PC-3 (cell line): ENCODE measurements at regions not wholly inside any gene's neighbourhood (a gene's known extent, or its start where the extent isn't known, plus 50 kb on each side); places are given as distances from the start of the nearest gene placed in this dataset.
A peak's percentile ranks its signal among the peaks of the same experiment; 100 is the strongest.

Experiments
- ATAC-seq: fragments of 200-7000 bp; cut with Tn5 transposase; 2 replicates; pipeline ENCODE4 v1.9.1; 2020; ENCODE audit warnings: mild to moderate bottlenecking, moderate library complexity
- BruUV-seq: library from RNA; stranded (reverse); fragments of 400-500 nt; replicated peaks from 2 replicates; lab custom pipeline; 2021; lab: Mats Ljungman, UMichigan
- CTCF ChIA-PET: fragments of 300-600 bp; sonication (Branson Sonifier 250); formaldehyde crosslinking; loops from one replicate; lab custom pipeline; 2022; ENCODE audit warnings: antibody characterized with exemption; lab: Charles Lee
- POLR2A ChIA-PET: fragments of 300-600 bp; sonication (Branson Sonifier 250); formaldehyde crosslinking; loops from one replicate; lab custom pipeline; 2022; ENCODE audit warnings: antibody characterized with exemption; ENCODE audit not compliant: unreplicated experiment; lab: Charles Lee
- DNase-seq: peaks from one replicate; pipeline ENCODE4 v3.0.0-alpha.2; 2015
- H2AFZ ChIP-seq: fragments of 300-600 bp; sonication (generic); 2 replicates; pipeline ENCODE4 v1.6.0; 2016; ENCODE audit warnings: antibody characterized with exemption, low read length
- H3F3A ChIP-seq: fragments of 300-600 bp; sonication (generic); one replicate; pipeline ENCODE4 v1.6.0; 2017; ENCODE audit warnings: antibody characterized with exemption, low read length, control low read depth, mild to moderate bottlenecking; ENCODE audit not compliant: unreplicated experiment
- H3K27ac ChIP-seq: fragments of 300-600 bp; sonication (generic); 2 replicates; pipeline ENCODE4 v1.5.1; 2016; ENCODE audit warnings: mild to moderate bottlenecking, low read length
- H3K27me3 ChIP-seq: fragments of 300-600 bp; sonication (generic); 2 replicates; pipeline ENCODE4 v1.6.1; 2016; ENCODE audit warnings: low read length, mixed read lengths
- H3K36me3 ChIP-seq: fragments of 300-600 bp; sonication (generic); 2 replicates; pipeline ENCODE4 v1.6.1; 2016; ENCODE audit warnings: low read depth, mixed run types, low read length, mixed read lengths
- H3K4me1 ChIP-seq: fragments of 300-600 bp; sonication (generic); 2 replicates; pipeline ENCODE4 v1.5.1; 2016; ENCODE audit warnings: low read length; ENCODE audit not compliant: insufficient read depth
- H3K4me2 ChIP-seq: fragments of 300-600 bp; sonication (generic); 2 replicates; pipeline ENCODE4 v1.6.0; 2016; ENCODE audit warnings: low read length
- H3K4me3 ChIP-seq: fragments of 300-600 bp; sonication (generic); 2 replicates; pipeline ENCODE4 v1.5.1; 2016; ENCODE audit warnings: mild to moderate bottlenecking, low read length, mixed read lengths
- H3K79me2 ChIP-seq: fragments of 300-600 bp; sonication (generic); 2 replicates; pipeline ENCODE4 v1.6.1; 2017; ENCODE audit warnings: low read length, mixed read lengths
- H3K9ac ChIP-seq: fragments of 300-600 bp; sonication (generic); 2 replicates; pipeline ENCODE4 v1.6.0; 2016; ENCODE audit warnings: mild to moderate bottlenecking, low read length
- H3K9me2 ChIP-seq: fragments of 300-600 bp; sonication (generic); replicated peaks from 2 replicates; pipeline ENCODE4 v1.6.1; 2016; ENCODE audit warnings: mixed run types, low read length, mixed read lengths
- H3K9me3 ChIP-seq: fragments of 300-600 bp; sonication (generic); 2 replicates; pipeline ENCODE4 v1.6.1; 2016; ENCODE audit warnings: low read length, mixed read lengths
- H4K20me1 ChIP-seq: fragments of 300-600 bp; sonication (generic); 2 replicates; pipeline ENCODE4 v1.6.1; 2016; ENCODE audit warnings: low read length, mixed read lengths
- EZH2 ChIP-seq: fragments of 300-600 bp; sonication (generic); IDR thresholded peaks from one replicate; pipeline ENCODE4 v1.6.1; 2017; ENCODE audit warnings: antibody characterized with exemption, mild to moderate bottlenecking, low read length; ENCODE audit not compliant: unreplicated experiment
- EZH2phosphoT487 ChIP-seq: fragments of 300-600 bp; sonication (generic); IDR thresholded peaks from 2 replicates; pipeline ENCODE4 v1.6.1; 2018; ENCODE audit warnings: mild to moderate bottlenecking, antibody characterized with exemption, low read length, borderline replicate concordance
- intact Hi-C: fragments of 100-400 bp; cut with micrococcal nuclease; formaldehyde crosslinking; loops from 2 replicates; pipeline ENCODE4 v1.9.0; 2023
- TF ChIP-seq, protein P1 (sequence below): fragments of 300-600 bp; sonication (generic); conservative IDR thresholded peaks from 2 replicates; pipeline ENCODE4 v1.5.1; 2017; ENCODE audit warnings: antibody characterized with exemption, low read depth, mild to moderate bottlenecking, low read length

GRCh38 chr3:127454968-127455367, 135.6 kb downstream of the TPRA1 start:
- Histone ChIP-seq H3K27me3 (no peaks in the 10 kb centered on the region), H3K27ac (no peak overlapping the region), H3F3A (no peaks in the 10 kb centered on the region), H3K4me1 (peaks cover 8% of the 10 kb centered on the region), H3K9me2 (no peaks in the 10 kb centered on the region), H3K4me2 (peak overlapping the region; percentile 75), H3K9me3 (no peaks in the 10 kb centered on the region), H3K36me3 (no peaks in the 10 kb centered on the region), H3K79me2 (no peaks in the 10 kb centered on the region), H2AFZ (no peak overlapping the region), H3K4me3 (no peak overlapping the region), H4K20me1 (no peaks in the 10 kb centered on the region), H3K9ac (no peak overlapping the region)
- TF ChIP-seq EZH2phosphoT487 (no peak), EZH2 (no peak)
- TF ChIP-seq, protein P1, sequence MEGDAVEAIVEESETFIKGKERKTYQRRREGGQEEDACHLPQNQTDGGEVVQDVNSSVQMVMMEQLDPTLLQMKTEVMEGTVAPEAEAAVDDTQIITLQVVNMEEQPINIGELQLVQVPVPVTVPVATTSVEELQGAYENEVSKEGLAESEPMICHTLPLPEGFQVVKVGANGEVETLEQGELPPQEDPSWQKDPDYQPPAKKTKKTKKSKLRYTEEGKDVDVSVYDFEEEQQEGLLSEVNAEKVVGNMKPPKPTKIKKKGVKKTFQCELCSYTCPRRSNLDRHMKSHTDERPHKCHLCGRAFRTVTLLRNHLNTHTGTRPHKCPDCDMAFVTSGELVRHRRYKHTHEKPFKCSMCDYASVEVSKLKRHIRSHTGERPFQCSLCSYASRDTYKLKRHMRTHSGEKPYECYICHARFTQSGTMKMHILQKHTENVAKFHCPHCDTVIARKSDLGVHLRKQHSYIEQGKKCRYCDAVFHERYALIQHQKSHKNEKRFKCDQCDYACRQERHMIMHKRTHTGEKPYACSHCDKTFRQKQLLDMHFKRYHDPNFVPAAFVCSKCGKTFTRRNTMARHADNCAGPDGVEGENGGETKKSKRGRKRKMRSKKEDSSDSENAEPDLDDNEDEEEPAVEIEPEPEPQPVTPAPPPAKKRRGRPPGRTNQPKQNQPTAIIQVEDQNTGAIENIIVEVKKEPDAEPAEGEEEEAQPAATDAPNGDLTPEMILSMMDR = no peak
- CTCF ChIA-PET = interaction anchor here (1.0 kb wide), 1 partner anchor 93 kb away, joined by 3 read pairs; no protein-coding TSS in a partner anchor
- ATAC-seq (no peak), DNase-seq (no peak)
- POLR2A ChIA-PET = no interaction called here
- intact Hi-C loops = loop anchor here (5.0 kb wide), 1 partner anchor 87 kb away; no protein-coding TSS in a partner anchor
- no TSS peak for BruUV-seq

GRCh38 chr3:127454051-127454450, 136.5 kb downstream of the TPRA1 start:
- Histone ChIP-seq H3K27ac (no peak overlapping the region), H3F3A (no peaks in the 10 kb centered on the region), H2AFZ (no peak overlapping the region), H3K27me3 (no peaks in the 10 kb centered on the region), H3K36me3 (no peaks in the 10 kb centered on the region), H3K79me2 (no peaks in the 10 kb centered on the region), H3K9ac (no peak overlapping the region), H3K9me2 (no peaks in the 10 kb centered on the region), H3K4me2 (no peak overlapping the region), H4K20me1 (no peaks in the 10 kb centered on the region), H3K4me3 (no peak overlapping the region), H3K9me3 (no peaks in the 10 kb centered on the region), H3K4me1 (peaks cover 8% of the 10 kb centered on the region)
- TF ChIP-seq EZH2phosphoT487 (no peak), EZH2 (no peak)
- TF ChIP-seq, protein P1 = no peak
- ChIA-PET POLR2A (no interaction called here), CTCF (no interaction called here)
- no TSS peak for BruUV-seq
- DNase-seq (no peak), ATAC-seq (no peak)
- intact Hi-C loops = no loop called here

- H3K9ac ChIP-seq = no peak overlapping the region
- no peaks in the 10 kb centered on the region for H4K20me1 ChIP-seq
- no peaks in the 10 kb centered on the region for H3K79me2 ChIP-seq
- H3K4me3 ChIP-seq = no peak overlapping the region
- no peak for DNase-seq
- H3F3A ChIP-seq = no peaks in the 10 kb centered on the region
- TF ChIP-seq EZH2phosphoT487 (no peak), EZH2 (no peak)
- TF ChIP-seq, protein P1 = no peak
- ChIA-PET POLR2A (no interaction called here), CTCF (no interaction called here)
- H3K4me2 ChIP-seq = no peak overlapping the region
- intact Hi-C loops = no loop called here
- no peaks in the 10 kb centered on the region for H3K9me3 ChIP-seq
- H3K27me3 ChIP-seq = no peaks in the 10 kb centered on the region
- H3K27ac ChIP-seq = no peak overlapping the region
- H3K4me1 ChIP-seq = peaks cover 8% of the 10 kb centered on the region
- no peak for ATAC-seq
- H3K9me2 ChIP-seq = no peaks in the 10 kb centered on the region
- H3K36me3 ChIP-seq = no peaks in the 10 kb centered on the region
- BruUV-seq = no TSS peak
- H2AFZ ChIP-seq = no peak overlapping the region
Observed at GRCh38 chr3:127452321-127452821, 138.2 kb downstream of the TPRA1 start.
